ENCODE measurements at regions not wholly inside any gene's neighbourhood (a gene's known extent, or its start where the extent isn't known, plus 50 kb on each side); places are given as distances from the start of the nearest gene placed in this dataset.
A peak's percentile ranks its signal among the peaks of the same experiment; 100 is the strongest.

- Mint-ChIP-seq H3K4me3 (no peak overlapping the region), H3K4me1 (ENCODE audit: low read depth) (peaks cover 47% of the 10 kb centered on the region), H3K27me3 (ENCODE audit: insufficient read depth) (no peaks in the 10 kb centered on the region; the same call in 1 of the 2 replicates), H3K36me3 (ENCODE audit: low read depth) (no peaks in the 10 kb centered on the region), H3K27ac (peak overlapping the region; percentile 42; the same call in 1 of the 2 replicates), H3K9me3 (no peaks in the 10 kb centered on the region)
- DNase-seq, result no peak
- no peak for TF ChIP-seq CTCF (IDR thresholded peaks at IDR 0.05)
Measured at GRCh38 chr2:223537651-223538601, 64.2 kb downstream of the SCG2 start.

DNA sequence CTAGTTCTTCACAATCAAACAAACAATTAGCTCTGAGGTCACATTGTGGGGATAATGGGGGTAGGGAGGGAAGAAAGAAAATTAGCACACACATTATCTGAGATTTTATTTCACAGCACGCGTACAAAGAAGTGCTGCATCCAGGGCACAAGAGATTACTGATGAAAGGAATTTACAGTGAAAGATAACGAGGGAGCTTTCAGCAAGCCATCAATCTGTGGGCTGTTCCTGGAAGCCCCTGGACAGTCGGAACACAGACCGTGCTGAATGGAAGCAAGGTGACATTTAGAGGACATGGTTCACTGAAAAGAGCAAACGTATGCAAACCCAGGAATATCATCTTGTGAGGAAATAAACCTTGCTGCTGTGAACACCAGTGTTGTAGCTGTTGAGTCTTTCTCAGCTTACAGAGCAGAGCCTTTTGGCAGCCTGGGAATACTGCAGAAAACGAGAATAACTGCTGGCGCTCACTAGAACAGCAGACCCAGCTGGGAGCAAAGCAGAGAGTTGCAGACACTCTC lies 63.2 kb downstream of the SCG2 start:
- DNase-seq, result no peak
- Mint-ChIP-seq H3K36me3 (ENCODE audit: low read depth) (no peaks in the 10 kb centered on the region), H3K9me3 (no peaks in the 10 kb centered on the region), H3K4me3 (no peak overlapping the region), H3K27ac (no peak overlapping the region), H3K4me1 (ENCODE audit: low read depth) (peaks cover 47% of the 10 kb centered on the region), H3K27me3 (ENCODE audit: insufficient read depth) (no peaks in the 10 kb centered on the region; the same call in 1 of the 2 replicates)
- TF ChIP-seq CTCF (IDR thresholded peaks at IDR 0.05), result no peak

- H3K4me1 Mint-ChIP-seq (ENCODE audit: low read depth), result peaks cover 46% of the 10 kb centered on the region
- no peak for DNase-seq
- H3K27me3 Mint-ChIP-seq (ENCODE audit: insufficient read depth), result no peaks in the 10 kb centered on the region; the same call in 1 of the 2 replicates
- no peak overlapping the region for H3K4me3 Mint-ChIP-seq
- TF ChIP-seq CTCF (IDR thresholded peaks at IDR 0.05), result no peak
- H3K27ac Mint-ChIP-seq, result 0 out of 2 replicates have a peak overlapping the region, but pooled peaks have one; percentile 1
- no peaks in the 10 kb centered on the region for H3K9me3 Mint-ChIP-seq
- no peaks in the 10 kb centered on the region for H3K36me3 Mint-ChIP-seq (ENCODE audit: low read depth)
Measured at GRCh38 chr2:223541546-223541945, 60.6 kb downstream of the SCG2 start.

GRCh38 chr2:223542501-223542900 lies 59.7 kb downstream of the SCG2 start:
- H3K27ac Mint-ChIP-seq, result no peak overlapping the region

GRCh38 chr2:223545406-223545805 lies 56.8 kb downstream of the SCG2 start:
- no peak overlapping the region for H3K27ac Mint-ChIP-seq
- no peak overlapping the region for H3K4me3 Mint-ChIP-seq
- no peaks in the 10 kb centered on the region for H3K9me3 Mint-ChIP-seq
- H3K36me3 Mint-ChIP-seq (ENCODE audit: low read depth), result no peaks in the 10 kb centered on the region
- H3K27me3 Mint-ChIP-seq (ENCODE audit: insufficient read depth), result no peaks in the 10 kb centered on the region; the same call in 1 of the 2 replicates
- peaks cover 59% of the 10 kb centered on the region for H3K4me1 Mint-ChIP-seq (ENCODE audit: low read depth)
- no peak for DNase-seq
- no peak for TF ChIP-seq CTCF (IDR thresholded peaks at IDR 0.05)

More at GRCh38 chr2:223542501-223542900, 59.7 kb downstream of the SCG2 start:
- TF ChIP-seq CTCF (IDR thresholded peaks at IDR 0.05), result no peak
- peaks cover 45% of the 10 kb centered on the region for H3K4me1 Mint-ChIP-seq (ENCODE audit: low read depth)
- H3K9me3 Mint-ChIP-seq, result no peaks in the 10 kb centered on the region
- no peaks in the 10 kb centered on the region; the same call in 1 of the 2 replicates for H3K27me3 Mint-ChIP-seq (ENCODE audit: insufficient read depth)
- no peak for DNase-seq
- no peak overlapping the region for H3K4me3 Mint-ChIP-seq
- H3K36me3 Mint-ChIP-seq (ENCODE audit: low read depth), result no peaks in the 10 kb centered on the region

Measured in HFFc6 (cell line).